B cell (primary cell): ENCODE measurements at regions not wholly inside any gene's neighbourhood (a gene's known extent, or its start where the extent isn't known, plus 50 kb on each side); places are given as distances from the start of the nearest gene placed in this dataset.

Experiments used
- ATAC-seq: fragments of 200-7000 bp; cut with Tn5 transposase; one replicate; pipeline ENCODE4 v1.10.0; 2021; ENCODE audit warnings: low read depth, mild to moderate bottlenecking, moderate number of reproducible peaks, moderate library complexity
- CTCF ChIA-PET: fragments of 350-600 bp; sonication (Branson Sonifier 250); formaldehyde crosslinking; loops from one replicate; lab custom pipeline; 2021; ENCODE audit warnings: antibody characterized with exemption, inconsistent platforms; lab: Charles Lee
- POLR2A ChIA-PET: fragments of 350-600 bp; sonication (Branson Sonifier 250); formaldehyde crosslinking; loops from one replicate; lab custom pipeline; 2021; ENCODE audit warnings: antibody characterized with exemption; lab: Charles Lee
- DNase-seq: peaks from one replicate; pipeline ENCODE4 v3.0.0; 2013
- H2AFZ ChIP-seq: 2 replicates; pipeline ENCODE4 v1.6.1; 2012; ENCODE audit warnings: mild to moderate bottlenecking, low read depth, low read length; ENCODE audit not compliant: insufficient read depth, poor library complexity, severe bottlenecking
- H3K27ac ChIP-seq, 2 donors: 1 replicate in 1 of 2; 2 replicates in 1 of 2; pipeline ENCODE4 v1.5.1; 2012 to 2013; ENCODE audit warnings: low read length in 2 of 2, mild to moderate bottlenecking in 2 of 2, moderate library complexity in 1 of 2
- H3K27me3 ChIP-seq, 4 experiments: fragments of 200-600 bp in 1 of 4; sonication (generic) in 1 of 4; replicated peaks in 1 of 4; 1 replicate in 2 of 4; 2 replicates in 2 of 4; pipeline versions ENCODE4 v1.6.1 to v1.7.0; 2013 to 2016; ENCODE audit warnings: low read length in 3 of 4, mild to moderate bottlenecking in 2 of 4, mixed read lengths in 1 of 4, moderate library complexity in 1 of 4; ENCODE audit not compliant: insufficient read depth in 4 of 4, control insufficient read depth in 3 of 4; ENCODE audit errors: control extremely low read depth in 1 of 4
- H3K36me3 ChIP-seq, 2 experiments: replicated peaks in 1 of 2; 1 replicate in 1 of 2; 2 replicates in 1 of 2; pipeline versions ENCODE4 v1.6.1 to v1.7.1; 2013; ENCODE audit warnings: low read length in 1 of 2; ENCODE audit not compliant: insufficient read depth in 2 of 2, control insufficient read depth in 1 of 2; ENCODE audit errors: control extremely low read depth in 1 of 2, extremely low read depth in 1 of 2
- H3K4me1 ChIP-seq, 2 donors: fragments of 200-600 bp in 1 of 2; sonication (generic) in 1 of 2; 1 replicate in 1 of 2; 2 replicates in 1 of 2; pipeline versions ENCODE4 v1.5.1 to v1.6.1; 2013 to 2017; ENCODE audit warnings: low read length in 2 of 2; ENCODE audit not compliant: control insufficient read depth in 2 of 2, insufficient read depth in 2 of 2
- H3K4me2 ChIP-seq: replicated peaks from 2 replicates; pipeline ENCODE3; 2012; ENCODE audit warnings: mild to moderate bottlenecking, low read depth, low read length; ENCODE audit not compliant: poor library complexity, severe bottlenecking
- H3K4me3 ChIP-seq, 5 experiments: fragments of 200-600 bp in 1 of 5; sonication (generic) in 1 of 5; 1 replicate in 3 of 5; 2 replicates in 2 of 5; pipeline versions ENCODE4 v1.5.1 to v1.7.0; 2011 to 2016; ENCODE audit warnings: low read length in 4 of 5, mild to moderate bottlenecking in 4 of 5, low read depth in 2 of 5, control low read depth in 1 of 5, moderate library complexity in 1 of 5; ENCODE audit not compliant: insufficient read depth in 1 of 5; ENCODE audit errors: control extremely low read depth in 1 of 5, extremely low read depth in 1 of 5
- H3K79me2 ChIP-seq: fragments of 200-600 bp; sonication (generic); one replicate; pipeline ENCODE4 v1.6.0; 2016; ENCODE audit warnings: low read length; ENCODE audit not compliant: control insufficient read depth, insufficient read depth
- H3K9ac ChIP-seq: fragments of 200-600 bp; sonication (generic); 2 replicates; pipeline ENCODE4 v1.6.1; 2017; ENCODE audit warnings: mild to moderate bottlenecking, low read length, moderate library complexity
- H3K9me3 ChIP-seq, 3 donors: one replicate each; pipeline versions ENCODE4 v1.6.1 to v1.7.1; 2013; ENCODE audit warnings: low read length in 2 of 3; ENCODE audit not compliant: control insufficient read depth in 2 of 3, insufficient read depth in 1 of 3; ENCODE audit errors: control extremely low read depth in 1 of 3
- H4K20me1 ChIP-seq: 2 replicates; pipeline ENCODE4 v1.6.0; 2012; ENCODE audit warnings: mild to moderate bottlenecking, low read length; ENCODE audit not compliant: insufficient read depth, control insufficient read depth, poor library complexity, severe bottlenecking
- H3K27ac Mint-ChIP-seq: one replicate; pipeline ENCODE4 v1.8.0; 2021; ENCODE audit warnings: mixed read lengths
- H3K27me3 Mint-ChIP-seq: one replicate; pipeline ENCODE4 v1.8.0; 2021; ENCODE audit warnings: mixed read lengths
- H3K4me1 Mint-ChIP-seq: one replicate; pipeline ENCODE4 v1.8.0; 2021; ENCODE audit warnings: mixed read lengths
- H3K4me3 Mint-ChIP-seq: one replicate; pipeline ENCODE4 v1.8.0; 2021; ENCODE audit warnings: mixed read lengths
- H3K9me3 Mint-ChIP-seq: one replicate; pipeline ENCODE4 v1.8.0; 2022; ENCODE audit warnings: mixed read lengths; ENCODE audit not compliant: insufficient read depth
- EZH2 ChIP-seq: IDR thresholded peaks from 2 replicates; pipeline ENCODE4 v1.6.1; 2012; ENCODE audit warnings: borderline replicate concordance, low read depth, mild to moderate bottlenecking, moderate library complexity, low read length; ENCODE audit not compliant: insufficient read depth, poor library complexity, severe bottlenecking
- WGBS: methylation state at CpG from one replicate; pipeline ENCODE4 v1.1.5; 2013; ENCODE audit warnings: missing lambda C conversion rate; ENCODE audit not compliant: insufficient coverage; 5-methylcytosine and 5-hydroxymethylcytosine counted together
- intact Hi-C: fragments of 100-400 bp; cut with micrococcal nuclease; formaldehyde crosslinking; loops from one replicate; pipeline ENCODE4 v1.10.0; 2022
- TF ChIP-seq, protein P1 (sequence below): fragments of 200-600 bp; IDR thresholded peaks from one replicate; pipeline ENCODE4 v1.8.0; 2022; ENCODE audit warnings: antibody characterized with exemption, mild to moderate bottlenecking

DNA sequence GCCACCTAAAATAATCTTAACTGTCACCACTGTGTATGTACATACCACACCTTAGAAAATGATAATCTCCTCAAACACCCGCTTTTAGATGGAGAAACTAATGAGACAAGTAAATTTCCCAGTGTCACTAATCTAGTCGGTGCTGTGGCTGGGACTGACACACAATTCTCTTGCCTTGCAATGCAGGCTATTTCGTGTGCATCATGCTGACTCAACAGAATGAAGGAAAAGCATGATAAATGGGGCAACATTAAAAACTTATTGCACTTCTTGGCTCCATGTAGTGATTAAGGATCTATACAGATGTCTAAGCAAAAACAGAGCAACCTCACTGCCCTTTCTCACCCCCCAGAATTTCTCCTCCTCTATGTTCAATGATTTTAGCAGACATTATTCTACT is 677.9 kb downstream of the DTWD2 start:
- Histone ChIP-seq H3K79me2 (no peaks in the 10 kb centered on the region), H3K4me1 (no peaks in the 10 kb centered on the region), H4K20me1 (no peaks in the 10 kb centered on the region), H3K27me3 (no peaks in the 10 kb centered on the region), H3K27ac (no peak overlapping the region), H3K36me3 (no peaks in the 10 kb centered on the region), H3K4me2 (no peak overlapping the region), H3K4me3 (no peak overlapping the region), H2AFZ (no peak overlapping the region), H3K9ac (no peak overlapping the region), H3K9me3 (peaks cover 0 to 3% (median 0%) of the 10 kb centered on the region in 3 donors)
- H3K27ac Mint-ChIP-seq: no peak overlapping the region
- TF ChIP-seq, protein P1, sequence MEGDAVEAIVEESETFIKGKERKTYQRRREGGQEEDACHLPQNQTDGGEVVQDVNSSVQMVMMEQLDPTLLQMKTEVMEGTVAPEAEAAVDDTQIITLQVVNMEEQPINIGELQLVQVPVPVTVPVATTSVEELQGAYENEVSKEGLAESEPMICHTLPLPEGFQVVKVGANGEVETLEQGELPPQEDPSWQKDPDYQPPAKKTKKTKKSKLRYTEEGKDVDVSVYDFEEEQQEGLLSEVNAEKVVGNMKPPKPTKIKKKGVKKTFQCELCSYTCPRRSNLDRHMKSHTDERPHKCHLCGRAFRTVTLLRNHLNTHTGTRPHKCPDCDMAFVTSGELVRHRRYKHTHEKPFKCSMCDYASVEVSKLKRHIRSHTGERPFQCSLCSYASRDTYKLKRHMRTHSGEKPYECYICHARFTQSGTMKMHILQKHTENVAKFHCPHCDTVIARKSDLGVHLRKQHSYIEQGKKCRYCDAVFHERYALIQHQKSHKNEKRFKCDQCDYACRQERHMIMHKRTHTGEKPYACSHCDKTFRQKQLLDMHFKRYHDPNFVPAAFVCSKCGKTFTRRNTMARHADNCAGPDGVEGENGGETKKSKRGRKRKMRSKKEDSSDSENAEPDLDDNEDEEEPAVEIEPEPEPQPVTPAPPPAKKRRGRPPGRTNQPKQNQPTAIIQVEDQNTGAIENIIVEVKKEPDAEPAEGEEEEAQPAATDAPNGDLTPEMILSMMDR: no peak
- no peak for TF ChIP-seq EZH2
- H3K4me3 Mint-ChIP-seq: no peak overlapping the region
- CTCF ChIA-PET: no interaction called here
- ATAC-seq (no peak), DNase-seq (no peak)
- 72% methylated on average over 3 of the region's 3 CpGs for WGBS
- POLR2A ChIA-PET: no interaction called here
- H3K9me3 Mint-ChIP-seq: peaks cover 2% of the 10 kb centered on the region
- H3K4me1 Mint-ChIP-seq: no peaks in the 10 kb centered on the region
- no peaks in the 10 kb centered on the region for H3K27me3 Mint-ChIP-seq
- intact Hi-C loops: no loop called here

DNA sequence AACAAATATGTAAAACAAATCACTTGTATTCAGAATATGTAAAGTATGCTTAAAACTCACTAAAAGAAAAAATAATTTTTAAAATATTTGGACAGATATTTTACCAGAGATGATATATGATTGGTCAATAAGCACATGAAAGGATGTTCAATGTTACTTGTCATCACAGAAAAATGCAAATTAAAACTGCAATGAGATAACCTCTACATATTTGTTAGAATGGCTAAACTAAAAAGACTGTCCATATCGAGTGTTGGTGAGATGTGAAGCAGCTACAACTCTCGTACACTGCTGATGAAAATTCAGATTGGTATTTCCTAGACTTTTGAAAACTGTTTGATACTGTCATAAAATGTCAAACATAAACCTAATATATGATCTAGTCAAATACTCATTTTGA is 685.1 kb downstream of the DTWD2 start:
- Mint-ChIP-seq H3K27ac (no peak overlapping the region), H3K27me3 (no peaks in the 10 kb centered on the region), H3K9me3 (peaks cover 2% of the 10 kb centered on the region), H3K4me3 (no peak overlapping the region), H3K4me1 (no peaks in the 10 kb centered on the region)
- H3K4me2 ChIP-seq: no peak overlapping the region
- H3K9ac ChIP-seq: no peak overlapping the region
- DNase-seq: no peak
- intact Hi-C loops: no loop called here
- ATAC-seq: no peak
- ChIA-PET CTCF (no interaction called here), POLR2A (no interaction called here)
- H3K4me3 ChIP-seq: no peak overlapping the region
- H3K9me3 ChIP-seq: peaks cover 0 to 1% (median 0%) of the 10 kb centered on the region in 3 donors
- no CpG with 5 or more reads among the region's 2 CpGs for WGBS
- H3K27me3 ChIP-seq: no peaks in the 10 kb centered on the region
- TF ChIP-seq, protein P1: no peak
- no peak for TF ChIP-seq EZH2
- H3K27ac ChIP-seq: no peak overlapping the region
- H3K79me2 ChIP-seq: no peaks in the 10 kb centered on the region
- H3K4me1 ChIP-seq: no peaks in the 10 kb centered on the region
- H2AFZ ChIP-seq: no peak overlapping the region
- H4K20me1 ChIP-seq: no peaks in the 10 kb centered on the region
- H3K36me3 ChIP-seq: no peaks in the 10 kb centered on the region
